Kidney (tissue), 13 donors: ENCODE measurements at regions not wholly inside any gene's neighbourhood (a gene's known extent, or its start where the extent isn't known, plus 50 kb on each side); places are given as distances from the start of the nearest gene placed in this dataset.

Experiments used
- DNase-seq, 5 donors: peaks; one replicate each; pipeline ENCODE4 v3.0.0-alpha.2; 2013 to 2020
- FAIRE-seq: peaks from 2 replicates; lab custom pipeline; 2012; peaks lifted over from hg19 to GRCh38; lab: Jason Lieb, UNC
- H3K27ac ChIP-seq, 2 donors: one replicate each; pipeline ENCODE4 v1.7.0; 2013; ENCODE audit warnings: low read depth in 2 of 2, low read length in 2 of 2, inconsistent platforms in 1 of 2
- H3K27me3 ChIP-seq: one replicate; pipeline ENCODE4 v1.7.1; 2013; ENCODE audit warnings: low read length, inconsistent platforms; ENCODE audit not compliant: control insufficient read depth, insufficient read depth
- H3K36me3 ChIP-seq, 3 donors: one replicate each; pipeline versions ENCODE4 v1.7.0 to v1.7.1; 2013; ENCODE audit warnings: low read length in 3 of 3, control low read depth in 1 of 3, inconsistent platforms in 1 of 3; ENCODE audit not compliant: insufficient read depth in 3 of 3, control insufficient read depth in 2 of 3
- H3K4me1 ChIP-seq, 3 donors: one replicate each; pipeline versions ENCODE4 v1.7.0 to v1.7.1; 2013; ENCODE audit warnings: low read length in 3 of 3, inconsistent platforms in 1 of 3, low read depth in 1 of 3; ENCODE audit not compliant: control insufficient read depth in 2 of 3, insufficient read depth in 2 of 3
- H3K4me3 ChIP-seq, 3 donors: one replicate each; pipeline versions ENCODE4 v1.7.0 to v1.8.1; 2013; ENCODE audit warnings: low read length in 3 of 3, control low read depth in 1 of 3, inconsistent platforms in 1 of 3
- H3K9ac ChIP-seq, 3 donors: one replicate each; pipeline versions ENCODE4 v1.7.0 to v1.7.1; 2013; ENCODE audit warnings: low read length in 3 of 3, control low read depth in 1 of 3, inconsistent platforms in 1 of 3
- H3K9me3 ChIP-seq, 3 donors: one replicate each; pipeline versions ENCODE4 v1.7.0 to v1.7.1; 2013; ENCODE audit warnings: low read length in 3 of 3, control low read depth in 1 of 3, inconsistent platforms in 1 of 3; ENCODE audit not compliant: control insufficient read depth in 2 of 3, insufficient read depth in 1 of 3
- intact Hi-C: fragments of 100-400 bp; cut with DNase I; formaldehyde crosslinking; loops from one replicate; pipeline ENCODE4 v1.11.1; 2022
- TF ChIP-seq, protein P1 (sequence below): IDR thresholded peaks from 3 replicates; pipeline ENCODE4 v1.5.1; 2012; ENCODE audit warnings: mild to moderate bottlenecking, moderate library complexity, borderline replicate concordance; ENCODE audit not compliant: insufficient read depth; ENCODE audit errors: extremely low read depth
- donor health status: control.
- donor health status: control.
- donor health status: control.
- donor health status: control.
- donor health status: control.
- donor health status: DM: yes; HTN: yes; CAD: no.
- donor health status: Normal renal cell carcinoma (clear cell type).

DNA sequence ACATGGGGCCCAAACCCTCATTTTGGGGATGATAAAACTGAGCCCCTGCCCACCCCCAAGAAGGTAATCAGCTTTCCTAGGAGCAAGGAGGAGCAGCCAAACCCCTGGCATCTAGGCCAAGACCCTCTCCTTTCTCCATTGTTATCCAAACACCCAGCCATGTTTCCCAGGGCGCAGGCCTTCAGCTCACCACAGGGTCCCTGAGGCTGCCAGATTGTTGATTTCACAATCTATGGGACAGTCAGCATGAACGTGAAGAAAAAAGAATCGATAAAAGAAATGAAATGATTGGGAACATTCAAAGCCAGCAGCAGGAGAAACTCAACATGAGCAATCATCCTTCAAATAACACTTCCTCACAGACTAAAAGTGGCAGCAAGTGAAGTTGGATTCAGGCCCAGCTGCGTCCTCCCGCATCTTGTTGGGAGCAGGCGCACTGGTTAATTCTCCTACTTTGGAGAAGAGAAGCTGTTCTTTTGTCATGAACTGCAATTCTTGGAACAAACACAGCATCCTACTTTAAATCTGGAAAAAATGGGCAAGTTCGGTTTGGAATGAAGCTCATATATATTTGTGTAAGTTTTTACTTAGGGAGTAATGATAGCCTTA, 241.8 kb upstream of the PRDM1 start:
- TF ChIP-seq, protein P1, sequence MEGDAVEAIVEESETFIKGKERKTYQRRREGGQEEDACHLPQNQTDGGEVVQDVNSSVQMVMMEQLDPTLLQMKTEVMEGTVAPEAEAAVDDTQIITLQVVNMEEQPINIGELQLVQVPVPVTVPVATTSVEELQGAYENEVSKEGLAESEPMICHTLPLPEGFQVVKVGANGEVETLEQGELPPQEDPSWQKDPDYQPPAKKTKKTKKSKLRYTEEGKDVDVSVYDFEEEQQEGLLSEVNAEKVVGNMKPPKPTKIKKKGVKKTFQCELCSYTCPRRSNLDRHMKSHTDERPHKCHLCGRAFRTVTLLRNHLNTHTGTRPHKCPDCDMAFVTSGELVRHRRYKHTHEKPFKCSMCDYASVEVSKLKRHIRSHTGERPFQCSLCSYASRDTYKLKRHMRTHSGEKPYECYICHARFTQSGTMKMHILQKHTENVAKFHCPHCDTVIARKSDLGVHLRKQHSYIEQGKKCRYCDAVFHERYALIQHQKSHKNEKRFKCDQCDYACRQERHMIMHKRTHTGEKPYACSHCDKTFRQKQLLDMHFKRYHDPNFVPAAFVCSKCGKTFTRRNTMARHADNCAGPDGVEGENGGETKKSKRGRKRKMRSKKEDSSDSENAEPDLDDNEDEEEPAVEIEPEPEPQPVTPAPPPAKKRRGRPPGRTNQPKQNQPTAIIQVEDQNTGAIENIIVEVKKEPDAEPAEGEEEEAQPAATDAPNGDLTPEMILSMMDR: no peak
- H3K9ac ChIP-seq: no peak overlapping the region
- no peak for FAIRE-seq
- no peak overlapping the region for H3K4me3 ChIP-seq
- H3K27me3 ChIP-seq: no peaks in the 10 kb centered on the region
- peak in 2 of 5 donors; percentile 8 to 64 for DNase-seq
- intact Hi-C loops: no loop called here
- no peaks in the 10 kb centered on the region for H3K9me3 ChIP-seq
- H3K27ac ChIP-seq: no peak overlapping the region
- no peaks in the 10 kb centered on the region for H3K4me1 ChIP-seq
- no peaks in the 10 kb centered on the region for H3K36me3 ChIP-seq

DNA sequence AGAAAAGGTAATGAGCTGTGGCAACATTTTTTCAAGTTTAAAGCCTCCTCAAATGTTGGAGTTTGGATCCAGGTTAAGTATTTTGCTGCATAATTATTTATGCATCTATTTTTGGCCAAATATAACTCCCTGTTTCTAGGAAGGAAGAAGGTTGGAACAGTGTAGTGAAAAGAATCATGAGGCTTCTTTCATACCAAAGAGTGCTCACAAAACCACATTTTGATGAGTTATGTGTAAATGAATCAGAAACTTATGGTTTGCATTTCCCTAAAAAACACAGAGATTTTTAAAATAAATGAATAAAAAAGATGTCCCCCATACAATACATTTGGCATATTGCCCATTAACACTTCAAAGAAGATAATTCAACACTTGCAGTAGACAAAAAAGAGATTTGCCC, 246.9 kb upstream of the PRDM1 start:
- H3K4me1 ChIP-seq: no peaks in the 10 kb centered on the region
- DNase-seq (no peak), FAIRE-seq (no peak)
- no peak overlapping the region for H3K4me3 ChIP-seq
- no peaks in the 10 kb centered on the region for H3K9me3 ChIP-seq
- H3K9ac ChIP-seq: no peak overlapping the region
- no peaks in the 10 kb centered on the region for H3K36me3 ChIP-seq
- no peak overlapping the region for H3K27ac ChIP-seq
- no peaks in the 10 kb centered on the region for H3K27me3 ChIP-seq
- TF ChIP-seq, protein P1: no peak
- intact Hi-C loops: no loop called here

DNA sequence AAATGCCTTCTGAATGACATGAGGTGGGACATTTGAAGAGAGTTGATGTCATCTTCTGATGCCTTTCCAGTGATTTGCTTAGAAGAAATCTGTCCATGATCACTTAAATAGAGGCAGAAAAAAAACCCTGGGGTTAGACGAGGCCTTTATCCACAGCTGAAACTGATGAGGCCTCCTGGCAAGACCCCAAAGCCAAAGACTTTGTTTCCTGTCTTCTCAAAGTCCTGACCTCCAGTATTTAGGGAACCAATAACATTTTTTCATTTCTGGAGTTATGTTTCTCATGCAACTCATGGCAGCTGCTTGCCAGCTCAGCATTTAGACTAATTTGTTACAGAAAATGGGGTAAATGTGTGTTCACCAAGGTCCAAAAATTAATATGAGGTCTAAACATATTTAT, 248.0 kb upstream of the PRDM1 start:
- no peak overlapping the region for H3K9ac ChIP-seq
- no peak overlapping the region for H3K27ac ChIP-seq
- no peaks in the 10 kb centered on the region for H3K27me3 ChIP-seq
- FAIRE-seq (no peak), DNase-seq (no peak)
- intact Hi-C loops: no loop called here
- H3K36me3 ChIP-seq: no peaks in the 10 kb centered on the region
- no peaks in the 10 kb centered on the region for H3K9me3 ChIP-seq
- no peak overlapping the region for H3K4me3 ChIP-seq
- H3K4me1 ChIP-seq: no peaks in the 10 kb centered on the region
- TF ChIP-seq, protein P1: no peak

DNA sequence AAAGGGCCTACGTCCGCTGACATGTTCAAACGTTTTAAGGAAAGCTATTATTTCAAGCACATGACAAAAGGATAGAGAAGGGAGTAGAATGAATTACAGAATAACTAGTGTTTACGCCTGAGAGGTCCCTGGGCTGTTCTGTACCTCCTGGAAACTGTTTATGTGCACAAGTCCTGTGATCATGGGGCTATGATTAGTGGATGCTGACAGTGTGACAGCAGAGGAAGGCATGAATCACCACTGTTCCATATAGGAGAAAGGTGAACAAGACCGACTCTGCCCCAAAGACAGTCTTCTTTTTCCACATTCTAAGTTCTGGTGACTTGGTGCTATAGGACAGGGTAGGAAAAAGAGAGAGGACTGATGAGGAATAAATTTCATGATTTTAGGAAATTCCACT, 249.2 kb upstream of the PRDM1 start:
- Histone ChIP-seq H3K27me3 (no peaks in the 10 kb centered on the region), H3K36me3 (no peaks in the 10 kb centered on the region), H3K4me1 (no peaks in the 10 kb centered on the region), H3K9me3 (no peaks in the 10 kb centered on the region), H3K9ac (no peak overlapping the region), H3K4me3 (no peak overlapping the region), H3K27ac (no peak overlapping the region)
- no peak for FAIRE-seq
- intact Hi-C loops: no loop called here
- DNase-seq: peak in 3 of 5 donors; percentile 44 to 64 (median 62)
- TF ChIP-seq, protein P1: no peak
